Thyroid gland (tissue), 4 donors: ENCODE measurements at regions not wholly inside any gene's neighbourhood (a gene's known extent, or its start where the extent isn't known, plus 50 kb on each side); places are given as distances from the start of the nearest gene placed in this dataset.

Source experiments
- CTCF ChIP-seq, 6 experiments: fragments of 200-600 bp in 3 of 6; fragments of 450-650 bp in 3 of 6; sonication (generic) in 3 of 6; IDR thresholded peaks; one replicate each; pipeline ENCODE4 v1.5.1; 2016 to 2019; ENCODE audit warnings: antibody characterized with exemption in 6 of 6, mild to moderate bottlenecking in 2 of 6, inconsistent platforms in 1 of 6, moderate library complexity in 1 of 6
- POLR2A ChIP-seq, 2 donors: fragments of 450-650 bp; IDR thresholded peaks; one replicate each; pipeline ENCODE4 v1.6.1; 2017; ENCODE audit warnings: antibody characterized with exemption in 2 of 2, mild to moderate bottlenecking in 2 of 2, moderate library complexity in 1 of 2

- TF ChIP-seq CTCF (IDR thresholded peaks at IDR 0.05) (no peak), POLR2A (IDR thresholded peaks at IDR 0.05) (no peak)
These were observed 111.4 kb downstream of the DACT1 start for GRCh38 chr14:58749066-58749669.
